ENCODE measurements at regions not wholly inside any gene's neighbourhood (a gene's known extent, or its start where the extent isn't known, plus 50 kb on each side); places are given as distances from the start of the nearest gene placed in this dataset.

- TF ChIP-seq POLR2AphosphoS5 (IDR thresholded peaks at IDR 0.05; ENCODE audit: borderline replicate concordance, low read depth, low read length) = no peak
- TF ChIP-seq EZH2 (IDR thresholded peaks at IDR 0.05) = no peak
- no peak for TF ChIP-seq FOXP2 (optimal IDR thresholded peaks at IDR 0.05; ENCODE audit: control extremely low read depth, extremely low read length, insufficient read depth)
Measured at GRCh38 chr14:39939023-39939422, 506.8 kb upstream of the FBXO33 start.
